GM23338 (cell line): ENCODE measurements at regions not wholly inside any gene's neighbourhood (a gene's known extent, or its start where the extent isn't known, plus 50 kb on each side); places are given as distances from the start of the nearest gene placed in this dataset.

Experiments
- ATAC-seq: fragments of 200-7000 bp; cut with Tn5 transposase; 3 replicates; pipeline ENCODE4 v1.9.1; 2020
- DNase-seq: peaks from one replicate; pipeline ENCODE4 v3.0.0-alpha.2; 2015; ENCODE audit warnings: low spot score
- H2AFZ ChIP-seq: fragments of 200-600 bp; sonication (generic); 2 replicates; pipeline ENCODE4 v1.8.0; 2016; ENCODE audit warnings: antibody characterized with exemption, mild to moderate bottlenecking, moderate library complexity
- H3F3A ChIP-seq: fragments of 200-600 bp; sonication (generic); replicated peaks from 2 replicates; pipeline ENCODE4 v1.8.0; 2017; ENCODE audit warnings: antibody characterized with exemption, mixed run types, low read depth
- H3K27ac ChIP-seq: fragments of 200-600 bp; sonication (generic); 2 replicates; pipeline ENCODE4 v1.6.1; 2016; ENCODE audit warnings: low read depth
- H3K27me3 ChIP-seq: fragments of 200-600 bp; sonication (generic); 2 replicates; pipeline ENCODE4 v1.8.0; 2016; ENCODE audit warnings: mild to moderate bottlenecking, mixed run types, moderate library complexity; ENCODE audit not compliant: insufficient read depth
- H3K36me3 ChIP-seq: fragments of 200-600 bp; sonication (generic); 2 replicates; pipeline ENCODE4 v1.8.0; 2016; ENCODE audit warnings: mild to moderate bottlenecking; ENCODE audit not compliant: insufficient read depth
- H3K4me1 ChIP-seq: fragments of 200-600 bp; sonication (generic); 2 replicates; pipeline ENCODE4 v1.8.0; 2016; ENCODE audit warnings: mild to moderate bottlenecking, moderate library complexity; ENCODE audit not compliant: insufficient read depth
- H3K4me2 ChIP-seq: fragments of 200-600 bp; sonication (generic); 2 replicates; pipeline ENCODE4 v1.7.1; 2017; ENCODE audit warnings: mixed run types
- H3K4me3 ChIP-seq: fragments of 200-600 bp; sonication (generic); 2 replicates; pipeline ENCODE4 v1.6.1; 2016; ENCODE audit warnings: mixed run types
- H3K79me2 ChIP-seq: fragments of 200-600 bp; sonication (generic); replicated peaks from 2 replicates; pipeline ENCODE4 v1.8.0; 2017; ENCODE audit warnings: mild to moderate bottlenecking; ENCODE audit not compliant: insufficient read depth
- H3K9me2 ChIP-seq: fragments of 200-600 bp; sonication (generic); 2 replicates; pipeline ENCODE4 v1.8.0; 2017; ENCODE audit not compliant: insufficient read depth
- H4K20me1 ChIP-seq: fragments of 200-600 bp; sonication (generic); replicated peaks from 2 replicates; pipeline ENCODE4 v1.8.0; 2017; ENCODE audit warnings: mild to moderate bottlenecking; ENCODE audit not compliant: insufficient read depth
- H3K27ac Mint-ChIP-seq: 2 replicates; pipeline ENCODE4 v1.8.0; 2020; ENCODE audit warnings: inconsistent platforms, mild to moderate bottlenecking, moderate library complexity, mixed read lengths
- H3K27me3 Mint-ChIP-seq: 3 replicates; pipeline ENCODE4 v1.8.0; 2022; ENCODE audit warnings: low read depth, mild to moderate bottlenecking, moderate library complexity, mixed read lengths, inconsistent platforms; ENCODE audit not compliant: insufficient read depth, poor library complexity
- H3K36me3 Mint-ChIP-seq: 3 replicates; pipeline ENCODE4 v1.8.0; 2021; ENCODE audit warnings: low read depth, mild to moderate bottlenecking, inconsistent platforms, moderate library complexity, mixed read lengths
- H3K4me1 Mint-ChIP-seq: 3 replicates; pipeline ENCODE4 v1.8.0; 2020; ENCODE audit warnings: mild to moderate bottlenecking, inconsistent platforms, mixed read lengths
- H3K4me3 Mint-ChIP-seq: 3 replicates; pipeline ENCODE4 v1.8.0; 2021; ENCODE audit warnings: moderate library complexity, mild to moderate bottlenecking, inconsistent platforms, mixed read lengths
- H3K9me3 Mint-ChIP-seq: 3 replicates; pipeline ENCODE4 v1.8.0; 2020; ENCODE audit warnings: moderate library complexity, mild to moderate bottlenecking, inconsistent platforms, mixed read lengths
- CREB1 ChIP-seq: fragments of 250-450 bp; sonication (Bioruptor Pico); IDR thresholded peaks from 2 replicates; pipeline ENCODE4 v1.5.0; 2020; ENCODE audit warnings: low read depth, mild to moderate bottlenecking, moderate library complexity
- ETS1 ChIP-seq: IDR thresholded peaks from 2 replicates; pipeline ENCODE4 v1.6.1; 2016; ENCODE audit warnings: antibody characterized with exemption
- EZH2 ChIP-seq: fragments of 200-600 bp; sonication (generic); IDR thresholded peaks from one replicate; pipeline ENCODE4 v1.8.0; 2017; ENCODE audit warnings: antibody characterized with exemption, mild to moderate bottlenecking, low read depth; ENCODE audit not compliant: unreplicated experiment
- EZH2phosphoT487 ChIP-seq: fragments of 200-600 bp; sonication (generic); IDR thresholded peaks from one replicate; pipeline ENCODE4 v1.8.1; 2018; ENCODE audit warnings: antibody characterized with exemption; ENCODE audit not compliant: unreplicated experiment
- JUNB ChIP-seq: IDR thresholded peaks from one replicate; pipeline ENCODE4 v1.6.1; 2016; ENCODE audit warnings: antibody characterized with exemption; ENCODE audit not compliant: unreplicated experiment
- NANOG ChIP-seq: IDR thresholded peaks from 2 replicates; pipeline ENCODE4 v1.6.1; 2016; ENCODE audit warnings: antibody characterized with exemption, borderline replicate concordance
- POLR2AphosphoS5 ChIP-seq: IDR thresholded peaks from 2 replicates; pipeline ENCODE4 v1.6.1; 2016; ENCODE audit warnings: antibody characterized with exemption, low read depth
- REST ChIP-seq: IDR thresholded peaks from one replicate; pipeline ENCODE4 v1.6.1; 2018; ENCODE audit warnings: antibody characterized with exemption; ENCODE audit not compliant: unreplicated experiment
- STAT1 ChIP-seq: IDR thresholded peaks from one replicate; pipeline ENCODE4 v1.6.1; 2016; ENCODE audit warnings: antibody characterized with exemption; ENCODE audit not compliant: unreplicated experiment
- ZNF114 ChIP-seq: fragments of 250-450 bp; sonication (Bioruptor Pico); IDR thresholded peaks from 2 replicates; pipeline ENCODE4 v1.5.0; 2020; ENCODE audit warnings: mild to moderate bottlenecking, moderate library complexity
- ZNF331 ChIP-seq: fragments of 250-450 bp; sonication (Bioruptor Pico); IDR thresholded peaks from 2 replicates; pipeline ENCODE4 v1.5.0; 2020; ENCODE audit warnings: low read depth, mild to moderate bottlenecking, moderate library complexity
- TF ChIP-seq, protein P1 (sequence below), 2 experiments: fragments of 200-600 bp in 1 of 2; sonication (generic) in 1 of 2; conservative IDR thresholded peaks; 2 replicates each; pipeline versions ENCODE4 v1.5.1 to v1.6.1; 2016 to 2017; ENCODE audit warnings: antibody characterized with exemption in 2 of 2, low read depth in 2 of 2, mild to moderate bottlenecking in 2 of 2, moderate library complexity in 1 of 2

DNA sequence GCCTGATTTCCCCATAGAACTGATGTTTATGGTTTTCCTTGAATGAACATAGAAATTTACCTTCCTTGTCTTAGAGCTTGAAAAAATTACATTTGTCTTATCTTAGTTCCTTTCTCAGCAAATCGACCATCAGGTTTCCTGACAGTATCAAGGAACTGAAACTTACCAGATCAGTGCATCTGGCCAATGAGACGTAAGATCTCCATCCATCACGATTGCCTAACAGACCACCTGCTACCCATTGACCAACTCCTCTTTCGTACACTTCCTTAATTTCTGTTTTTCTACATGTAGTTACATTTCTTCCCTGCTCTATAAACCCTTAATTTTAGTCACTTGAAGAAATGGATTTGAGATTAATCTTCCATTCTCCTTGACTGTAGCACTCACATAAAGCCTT is 57.4 kb upstream of the TMPRSS15 start:
- H3K4me1 Mint-ChIP-seq = peaks cover 32% of the 10 kb centered on the region
- Histone ChIP-seq H3K79me2 (no peaks in the 10 kb centered on the region), H3K9me2 (no peaks in the 10 kb centered on the region)

GRCh38 chr21:18461743-18462142 is 58.2 kb upstream of the TMPRSS15 start:
- peaks cover 3% of the 10 kb centered on the region for H3K27me3 Mint-ChIP-seq
- H3K4me1 ChIP-seq = peaks cover 38% of the 10 kb centered on the region
- no peaks in the 10 kb centered on the region for H3K27me3 ChIP-seq
- no peaks in the 10 kb centered on the region for H3K79me2 ChIP-seq
- no peaks in the 10 kb centered on the region for H3F3A ChIP-seq
- H3K27ac ChIP-seq = no peak overlapping the region
- H3K9me3 Mint-ChIP-seq = peaks cover 9% of the 10 kb centered on the region; the same call in 2 of the 3 replicates
- ATAC-seq (no peak), DNase-seq (no peak)
- H3K4me2 ChIP-seq = 0 out of 2 replicates have a peak overlapping the region, but pooled peaks have one; percentile 40
- no peak overlapping the region for H2AFZ ChIP-seq
- H3K27ac Mint-ChIP-seq = no peak overlapping the region
- H3K36me3 Mint-ChIP-seq = peaks cover 10% of the 10 kb centered on the region; the same call in 2 of the 3 replicates
- no peak overlapping the region for H3K4me3 Mint-ChIP-seq
- no peaks in the 10 kb centered on the region for H3K36me3 ChIP-seq
- no peaks in the 10 kb centered on the region for H3K9me2 ChIP-seq
- no peaks in the 10 kb centered on the region for H4K20me1 ChIP-seq
- no peak overlapping the region for H3K4me3 ChIP-seq
- H3K4me1 Mint-ChIP-seq = peaks cover 32% of the 10 kb centered on the region
- no peak for TF ChIP-seq STAT1
- TF ChIP-seq NANOG = no peak
- no peak for TF ChIP-seq ZNF114 (CRISPR knock-in tag)
- TF ChIP-seq ETS1 = no peak
- TF ChIP-seq EZH2 = no peak
- TF ChIP-seq EZH2phosphoT487 = no peak
- TF ChIP-seq REST = no peak
- TF ChIP-seq, protein P1, sequence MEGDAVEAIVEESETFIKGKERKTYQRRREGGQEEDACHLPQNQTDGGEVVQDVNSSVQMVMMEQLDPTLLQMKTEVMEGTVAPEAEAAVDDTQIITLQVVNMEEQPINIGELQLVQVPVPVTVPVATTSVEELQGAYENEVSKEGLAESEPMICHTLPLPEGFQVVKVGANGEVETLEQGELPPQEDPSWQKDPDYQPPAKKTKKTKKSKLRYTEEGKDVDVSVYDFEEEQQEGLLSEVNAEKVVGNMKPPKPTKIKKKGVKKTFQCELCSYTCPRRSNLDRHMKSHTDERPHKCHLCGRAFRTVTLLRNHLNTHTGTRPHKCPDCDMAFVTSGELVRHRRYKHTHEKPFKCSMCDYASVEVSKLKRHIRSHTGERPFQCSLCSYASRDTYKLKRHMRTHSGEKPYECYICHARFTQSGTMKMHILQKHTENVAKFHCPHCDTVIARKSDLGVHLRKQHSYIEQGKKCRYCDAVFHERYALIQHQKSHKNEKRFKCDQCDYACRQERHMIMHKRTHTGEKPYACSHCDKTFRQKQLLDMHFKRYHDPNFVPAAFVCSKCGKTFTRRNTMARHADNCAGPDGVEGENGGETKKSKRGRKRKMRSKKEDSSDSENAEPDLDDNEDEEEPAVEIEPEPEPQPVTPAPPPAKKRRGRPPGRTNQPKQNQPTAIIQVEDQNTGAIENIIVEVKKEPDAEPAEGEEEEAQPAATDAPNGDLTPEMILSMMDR (conservative IDR thresholded peaks at IDR 0.05; ENCODE audit: low read depth in 2 of 2) = no peak
- TF ChIP-seq JUNB = no peak
- no peak for TF ChIP-seq ZNF331
- TF ChIP-seq CREB1 (CRISPR knock-in tag) = no peak

More for the DNA sequence above, 57.4 kb upstream of the TMPRSS15 start:
- Mint-ChIP-seq H3K4me3 (no peak overlapping the region), H3K27ac (no peak overlapping the region), H3K27me3 (peaks cover 3% of the 10 kb centered on the region), H3K9me3 (0 out of 3 replicates have a peak, but pooled peaks cover 2% of the 10 kb centered on the region), H3K36me3 (0 out of 3 replicates have a peak, but pooled peaks cover 3% of the 10 kb centered on the region)
- H3K4me1 ChIP-seq = peaks cover 38% of the 10 kb centered on the region
- no peak for ATAC-seq
- no peak overlapping the region for H3K4me2 ChIP-seq
- no peak overlapping the region for H3K27ac ChIP-seq
- H4K20me1 ChIP-seq = no peaks in the 10 kb centered on the region
- H2AFZ ChIP-seq = no peak overlapping the region
- H3F3A ChIP-seq = no peaks in the 10 kb centered on the region
- no peaks in the 10 kb centered on the region for H3K27me3 ChIP-seq
- no peak overlapping the region for H3K4me3 ChIP-seq
- DNase-seq = no peak
- H3K36me3 ChIP-seq = no peaks in the 10 kb centered on the region
- TF ChIP-seq ZNF114 (CRISPR knock-in tag) = no peak
- no peak for TF ChIP-seq CREB1 (CRISPR knock-in tag)
- no peak for TF ChIP-seq POLR2AphosphoS5
- no peak for TF ChIP-seq NANOG
